Prostate gland (tissue), 2 donors: ENCODE measurements at regions not wholly inside any gene's neighbourhood (a gene's known extent, or its start where the extent isn't known, plus 50 kb on each side); places are given as distances from the start of the nearest gene placed in this dataset.
A peak's percentile ranks its signal among the peaks of the same experiment; 100 is the strongest.

Experiments used
- DNase-seq: peaks from one replicate; pipeline ENCODE4 v3.0.0-alpha.2; 2019; ENCODE audit warnings: low spot score
- H3K27ac ChIP-seq, 2 donors: fragments of 200-600 bp; sonication (generic); 2 replicates each; pipeline ENCODE4 v1.5.1; 2017 to 2019
- H3K27me3 ChIP-seq: fragments of 200-600 bp; sonication (generic); replicated peaks from 2 replicates; pipeline ENCODE4 v1.5.1; 2019; ENCODE audit not compliant: insufficient read depth
- H3K36me3 ChIP-seq, 2 donors: fragments of 200-600 bp; sonication (generic); 1 replicate in 1 of 2; 2 replicates in 1 of 2; pipeline versions ENCODE4 v1.5.1 to v1.8.1; 2017 to 2019
- H3K4me1 ChIP-seq: fragments of 200-600 bp; sonication (generic); replicated peaks from 2 replicates; pipeline ENCODE4 v1.5.1; 2019
- H3K4me3 ChIP-seq, 2 donors: fragments of 200-600 bp; sonication (generic); 2 replicates each; pipeline ENCODE4 v1.5.1; 2017 to 2019
- H3K9me3 ChIP-seq: fragments of 200-600 bp; sonication (generic); 2 replicates; pipeline ENCODE4 v1.5.1; 2017
- POLR2A ChIP-seq: fragments of 450-650 bp; IDR thresholded peaks from one replicate; pipeline ENCODE4 v1.6.1; 2016; ENCODE audit warnings: antibody characterized with exemption, mild to moderate bottlenecking
- POLR2AphosphoS5 ChIP-seq: sonication (generic); formaldehyde crosslinking; IDR thresholded peaks from one replicate; pipeline ENCODE4 v1.6.1; 2017; ENCODE audit warnings: antibody characterized with exemption
- WGBS: methylation state at CpG from one replicate; pipeline ENCODE4 v1.1.5; 2018; 5-methylcytosine and 5-hydroxymethylcytosine counted together
- intact Hi-C: fragments of 100-400 bp; cut with DNase I; formaldehyde crosslinking; loops from one replicate; pipeline ENCODE4 v1.14.2; 2022
- TF ChIP-seq, protein P1 (sequence below), 4 experiments: fragments of 200-600 bp in 2 of 4; fragments of 450-650 bp in 2 of 4; sonication (generic) in 2 of 4; IDR thresholded peaks; 1 replicate in 3 of 4; 2 replicates in 1 of 4; pipeline ENCODE4 v1.5.1; 2016 to 2019; ENCODE audit warnings: antibody characterized with exemption in 4 of 4, mild to moderate bottlenecking in 2 of 4, moderate library complexity in 2 of 4

- Histone ChIP-seq H3K4me3 (no peak overlapping the region), H3K27me3 (no peaks in the 10 kb centered on the region), H3K27ac (peak overlapping the region; percentile 72 to 74), H3K9me3 (no peaks in the 10 kb centered on the region), H3K4me1 (peaks cover 8% of the 10 kb centered on the region), H3K36me3 (no peaks in the 10 kb centered on the region)
- WGBS = 34% methylated on average over 16 of the region's 16 CpGs
- DNase-seq = peak; percentile 10
- TF ChIP-seq POLR2AphosphoS5 (no peak), POLR2A (no peak)
- TF ChIP-seq, protein P1, sequence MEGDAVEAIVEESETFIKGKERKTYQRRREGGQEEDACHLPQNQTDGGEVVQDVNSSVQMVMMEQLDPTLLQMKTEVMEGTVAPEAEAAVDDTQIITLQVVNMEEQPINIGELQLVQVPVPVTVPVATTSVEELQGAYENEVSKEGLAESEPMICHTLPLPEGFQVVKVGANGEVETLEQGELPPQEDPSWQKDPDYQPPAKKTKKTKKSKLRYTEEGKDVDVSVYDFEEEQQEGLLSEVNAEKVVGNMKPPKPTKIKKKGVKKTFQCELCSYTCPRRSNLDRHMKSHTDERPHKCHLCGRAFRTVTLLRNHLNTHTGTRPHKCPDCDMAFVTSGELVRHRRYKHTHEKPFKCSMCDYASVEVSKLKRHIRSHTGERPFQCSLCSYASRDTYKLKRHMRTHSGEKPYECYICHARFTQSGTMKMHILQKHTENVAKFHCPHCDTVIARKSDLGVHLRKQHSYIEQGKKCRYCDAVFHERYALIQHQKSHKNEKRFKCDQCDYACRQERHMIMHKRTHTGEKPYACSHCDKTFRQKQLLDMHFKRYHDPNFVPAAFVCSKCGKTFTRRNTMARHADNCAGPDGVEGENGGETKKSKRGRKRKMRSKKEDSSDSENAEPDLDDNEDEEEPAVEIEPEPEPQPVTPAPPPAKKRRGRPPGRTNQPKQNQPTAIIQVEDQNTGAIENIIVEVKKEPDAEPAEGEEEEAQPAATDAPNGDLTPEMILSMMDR (IDR thresholded peaks at IDR 0.05) = no peak
- intact Hi-C loops = loop anchor here (2.0 to 10.0 kb wide), 2 partner anchors 391 to 515 kb away; no protein-coding TSS in a partner anchor
Observed at GRCh38 chr6:6723921-6724538, 135.5 kb downstream of the LY86 start.

GRCh38 chr6:6724539-6725467 lies 136.3 kb downstream of the LY86 start:
- DNase-seq = peak; percentile 63
- TF ChIP-seq, protein P1 (IDR thresholded peaks at IDR 0.05) = peak; percentile 56 to 72 (median 64)
- peak; percentile 51 for TF ChIP-seq POLR2AphosphoS5
- no peak for TF ChIP-seq POLR2A
- Histone ChIP-seq H3K4me3 (peak overlapping the region; percentile 18 to 24), H3K36me3 (no peaks in the 10 kb centered on the region), H3K4me1 (peaks cover 8% of the 10 kb centered on the region), H3K9me3 (no peaks in the 10 kb centered on the region), H3K27ac (peak overlapping the region; percentile 72 to 74), H3K27me3 (no peaks in the 10 kb centered on the region)
- intact Hi-C loops = loop anchor here (2.0 to 10.0 kb wide), 2 partner anchors 390 to 514 kb away; no protein-coding TSS in a partner anchor
- WGBS = 22% methylated on average over 40 of the region's 40 CpGs

DNA sequence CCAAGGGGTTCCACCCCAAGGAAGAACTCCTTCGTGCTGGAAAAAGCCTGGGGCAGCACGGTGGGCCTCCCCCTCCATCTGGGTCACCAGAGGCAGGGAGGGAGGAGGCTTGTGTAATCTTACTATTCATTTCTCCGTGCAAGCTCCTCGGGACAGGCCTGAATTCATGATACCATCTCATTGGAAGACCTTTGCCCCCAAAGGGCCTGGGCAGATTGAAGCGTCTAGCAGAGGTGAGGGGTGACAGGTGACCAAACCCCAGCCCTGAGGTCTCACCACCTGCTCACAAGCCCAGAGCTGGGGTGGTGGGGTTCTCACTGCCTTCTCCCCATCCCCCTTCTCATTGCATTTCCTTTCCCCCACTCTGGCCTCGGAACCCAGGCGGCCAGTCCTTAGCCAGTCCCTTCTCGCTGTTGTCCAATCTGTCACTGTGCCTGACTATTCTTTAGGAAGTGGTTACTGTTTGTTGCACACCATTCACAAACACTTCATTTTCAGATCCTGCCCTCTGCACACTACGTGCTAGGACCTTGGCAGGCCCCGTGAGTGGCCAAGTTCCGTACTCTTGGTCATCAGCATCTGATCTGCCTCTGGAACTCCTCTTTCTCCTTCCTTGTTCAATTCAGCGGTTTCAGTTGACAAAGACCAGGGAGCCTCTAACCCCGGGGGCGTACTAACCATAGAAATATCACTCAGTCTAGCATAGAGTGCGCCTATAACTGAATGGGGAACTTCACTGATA lies 137.1 kb downstream of the LY86 start:
- H3K4me3 ChIP-seq = no peak overlapping the region
- H3K4me1 ChIP-seq = peaks cover 8% of the 10 kb centered on the region
- peak overlapping the region; percentile 72 to 74 for H3K27ac ChIP-seq

DNA sequence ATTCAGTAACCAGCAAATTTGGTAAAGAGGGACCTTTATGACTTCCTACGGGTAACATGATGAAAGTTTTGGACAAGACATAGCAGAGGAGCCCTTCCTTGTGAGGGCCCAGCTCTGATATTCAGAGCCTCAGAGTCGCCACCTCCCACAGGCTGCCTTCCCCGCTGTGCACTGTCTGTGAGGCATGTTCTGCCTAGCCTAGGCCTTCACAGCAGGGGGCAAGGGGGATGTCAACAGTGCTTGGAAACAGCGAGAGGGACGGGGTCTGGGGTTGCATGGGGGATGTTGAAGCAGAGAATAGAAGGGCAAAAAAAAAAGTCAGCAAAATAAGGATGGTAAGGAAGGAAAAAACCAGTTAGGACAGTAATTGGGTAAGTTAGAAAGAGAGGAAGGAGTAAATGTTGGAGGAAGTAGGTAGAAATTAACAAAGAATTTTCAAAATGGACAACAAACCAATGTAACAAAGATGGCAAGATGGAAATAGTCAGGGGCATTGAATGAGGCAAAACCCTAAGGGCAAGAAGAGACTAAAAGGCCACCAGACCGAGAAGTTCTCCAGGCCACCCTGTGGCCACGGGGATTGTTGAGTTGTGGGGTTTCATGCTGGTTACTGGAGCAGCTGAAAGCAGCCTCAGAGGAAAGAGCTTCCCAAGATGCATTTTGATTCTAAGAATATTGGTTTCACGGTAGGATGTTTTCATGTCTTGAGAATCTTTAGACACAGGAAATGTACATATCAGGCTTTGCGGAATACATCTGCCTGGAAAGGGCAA lies 139.8 kb downstream of the LY86 start:
- Histone ChIP-seq H3K9me3 (no peaks in the 10 kb centered on the region), H3K4me1 (peaks cover 8% of the 10 kb centered on the region), H3K36me3 (no peaks in the 10 kb centered on the region), H3K27me3 (no peaks in the 10 kb centered on the region), H3K4me3 (no peak overlapping the region), H3K27ac (no peak overlapping the region)
- TF ChIP-seq POLR2A (no peak), POLR2AphosphoS5 (no peak)
- TF ChIP-seq, protein P1 (IDR thresholded peaks at IDR 0.05) = no peak
- 94% methylated on average over 9 of the region's 9 CpGs for whole genome bisulfite sequencing
- intact Hi-C loops = loop anchor here (10.0 kb wide), 1 partner anchor 386 kb away; no protein-coding TSS in a partner anchor
- no peak for DNase-seq

More for the DNA sequence above, 137.1 kb downstream of the LY86 start:
- TF ChIP-seq POLR2AphosphoS5 = no peak
- TF ChIP-seq POLR2A = no peak
- TF ChIP-seq, protein P1 (IDR thresholded peaks at IDR 0.05) = no peak
- H3K36me3 ChIP-seq = no peaks in the 10 kb centered on the region
- H3K9me3 ChIP-seq = no peaks in the 10 kb centered on the region
- no peak for DNase-seq
- 84% methylated on average over 15 of the region's 15 CpGs for WGBS
- no peaks in the 10 kb centered on the region for H3K27me3 ChIP-seq
- intact Hi-C loops = loop anchor here (2.0 to 10.0 kb wide), 2 partner anchors 389 to 513 kb away; no protein-coding TSS in a partner anchor
